Fibroblast of skin of right quadriceps (primary cell): ENCODE measurements at regions not wholly inside any gene's neighbourhood (a gene's known extent, or its start where the extent isn't known, plus 50 kb on each side); places are given as distances from the start of the nearest gene placed in this dataset.

ENCODE experiments used
- DNase-seq: peaks from one replicate; pipeline ENCODE4 v3.0.0-alpha.2; 2013

- DNase-seq, result no peak
These were observed 384.2 kb downstream of the TMX3 start for GRCh38 chr18:68330658-68331057.

- DNase-seq, result no peak
These were observed 391.0 kb downstream of the TMX3 start for GRCh38 chr18:68323921-68324320.

GRCh38 chr18:68316636-68317035 is 398.3 kb downstream of the TMX3 start:
- peak; percentile 36 for DNase-seq

GRCh38 chr18:68314403-68314802 is 400.5 kb downstream of the TMX3 start:
- peak; percentile 51 for DNase-seq

GRCh38 chr18:68301441-68301840 is 413.5 kb downstream of the TMX3 start:
- DNase-seq, result no peak

- DNase-seq, result no peak
These were observed 415.0 kb downstream of the TMX3 start for GRCh38 chr18:68299906-68300305.

GRCh38 chr18:68298330-68298729 is 416.6 kb downstream of the TMX3 start:
- DNase-seq, result no peak

GRCh38 chr18:68288408-68288807 is 426.5 kb downstream of the TMX3 start:
- DNase-seq, result no peak

- DNase-seq, result no peak
These were observed 430.6 kb downstream of the TMX3 start for GRCh38 chr18:68284236-68284780.

GRCh38 chr18:68283834-68284233 is 431.1 kb downstream of the TMX3 start:
- DNase-seq, result no peak

- no peak for DNase-seq
These were observed 432.7 kb downstream of the TMX3 start for GRCh38 chr18:68282232-68282631.

- peak; percentile 86 for DNase-seq
These were observed 439.3 kb downstream of the TMX3 start for GRCh38 chr18:68275616-68276015.

- DNase-seq, result no peak
These were observed 444.9 kb downstream of the TMX3 start for GRCh38 chr18:68270017-68270416.

GRCh38 chr18:68267583-68267982 is 447.3 kb downstream of the TMX3 start:
- peak; percentile 91 for DNase-seq

- peak; percentile 38 for DNase-seq
These were observed 451.4 kb downstream of the TMX3 start for GRCh38 chr18:68263481-68263880.

GRCh38 chr18:68262690-68263294 is 452.1 kb downstream of the TMX3 start:
- DNase-seq, result peak; percentile 90

- no peak for DNase-seq
These were observed 458.4 kb downstream of the TMX3 start for GRCh38 chr18:68256418-68257067.

- peak; percentile 58 for DNase-seq
These were observed 470.1 kb downstream of the TMX3 start for GRCh38 chr18:68244786-68245185.

GRCh38 chr18:68241881-68242280 is 473.0 kb downstream of the TMX3 start:
- DNase-seq, result no peak

- DNase-seq, result no peak
These were observed 480.2 kb downstream of the TMX3 start for GRCh38 chr18:68234676-68235075.

- no peak for DNase-seq
These were observed 480.8 kb downstream of the TMX3 start for GRCh38 chr18:68234131-68234530.

GRCh38 chr18:68233018-68233417 is 481.9 kb downstream of the TMX3 start:
- DNase-seq, result no peak

- DNase-seq, result no peak
These were observed 485.6 kb downstream of the TMX3 start for GRCh38 chr18:68229351-68229750.

- DNase-seq, result peak; percentile 72
These were observed 493.7 kb downstream of the TMX3 start for GRCh38 chr18:68221111-68221724.
